Kidney epithelial cell (primary cell): ENCODE measurements at regions not wholly inside any gene's neighbourhood (a gene's known extent, or its start where the extent isn't known, plus 50 kb on each side); places are given as distances from the start of the nearest gene placed in this dataset.

Experiments used
- DNase-seq: peaks from one replicate; pipeline ENCODE4 v3.0.0-alpha.2; 2010; ENCODE audit warnings: low read depth
- H3K27me3 ChIP-seq: 2 replicates; pipeline ENCODE4 v1.6.0; 2011; ENCODE audit warnings: low read length; ENCODE audit not compliant: control insufficient read depth, insufficient read depth
- H3K36me3 ChIP-seq: 2 replicates; pipeline ENCODE4 v1.5.1; 2011; ENCODE audit warnings: low read length; ENCODE audit not compliant: control insufficient read depth, insufficient read depth
- H3K4me3 ChIP-seq: 2 replicates; pipeline ENCODE4 v1.5.1; 2011; ENCODE audit warnings: low read depth, mild to moderate bottlenecking, control low read depth, low read length
- TF ChIP-seq, protein P1 (sequence below): IDR thresholded peaks from 2 replicates; pipeline ENCODE4 v1.5.1; 2011; ENCODE audit warnings: mild to moderate bottlenecking, moderate library complexity, low read length, control low read depth, inconsistent platforms; ENCODE audit not compliant: insufficient read depth, poor library complexity, severe bottlenecking

DNA sequence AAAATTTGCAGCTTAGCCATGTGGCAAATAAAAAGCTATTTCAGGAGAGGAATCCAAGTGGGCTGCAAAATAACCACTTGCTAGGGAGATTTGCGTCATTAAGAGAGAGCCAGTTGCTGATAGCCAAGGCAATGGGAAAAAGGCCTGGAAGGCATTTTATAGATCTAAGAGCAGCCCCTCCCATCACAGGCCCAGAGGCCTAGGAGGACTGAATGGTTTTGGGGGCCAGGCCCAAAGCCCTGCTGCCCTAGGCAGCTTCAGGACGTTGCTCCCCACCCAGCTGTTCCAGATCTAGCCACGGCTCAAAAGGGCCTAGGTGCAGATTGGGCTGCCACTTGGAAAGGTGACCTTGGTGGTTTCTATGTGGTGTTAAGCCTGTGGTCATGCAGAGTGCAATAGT is 169.0 kb downstream of the AASDHPPT start:
- Histone ChIP-seq H3K27me3 (no peaks in the 10 kb centered on the region), H3K4me3 (no peak overlapping the region), H3K36me3 (no peaks in the 10 kb centered on the region)
- TF ChIP-seq, protein P1, sequence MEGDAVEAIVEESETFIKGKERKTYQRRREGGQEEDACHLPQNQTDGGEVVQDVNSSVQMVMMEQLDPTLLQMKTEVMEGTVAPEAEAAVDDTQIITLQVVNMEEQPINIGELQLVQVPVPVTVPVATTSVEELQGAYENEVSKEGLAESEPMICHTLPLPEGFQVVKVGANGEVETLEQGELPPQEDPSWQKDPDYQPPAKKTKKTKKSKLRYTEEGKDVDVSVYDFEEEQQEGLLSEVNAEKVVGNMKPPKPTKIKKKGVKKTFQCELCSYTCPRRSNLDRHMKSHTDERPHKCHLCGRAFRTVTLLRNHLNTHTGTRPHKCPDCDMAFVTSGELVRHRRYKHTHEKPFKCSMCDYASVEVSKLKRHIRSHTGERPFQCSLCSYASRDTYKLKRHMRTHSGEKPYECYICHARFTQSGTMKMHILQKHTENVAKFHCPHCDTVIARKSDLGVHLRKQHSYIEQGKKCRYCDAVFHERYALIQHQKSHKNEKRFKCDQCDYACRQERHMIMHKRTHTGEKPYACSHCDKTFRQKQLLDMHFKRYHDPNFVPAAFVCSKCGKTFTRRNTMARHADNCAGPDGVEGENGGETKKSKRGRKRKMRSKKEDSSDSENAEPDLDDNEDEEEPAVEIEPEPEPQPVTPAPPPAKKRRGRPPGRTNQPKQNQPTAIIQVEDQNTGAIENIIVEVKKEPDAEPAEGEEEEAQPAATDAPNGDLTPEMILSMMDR = no peak
- no peak for DNase-seq

DNA sequence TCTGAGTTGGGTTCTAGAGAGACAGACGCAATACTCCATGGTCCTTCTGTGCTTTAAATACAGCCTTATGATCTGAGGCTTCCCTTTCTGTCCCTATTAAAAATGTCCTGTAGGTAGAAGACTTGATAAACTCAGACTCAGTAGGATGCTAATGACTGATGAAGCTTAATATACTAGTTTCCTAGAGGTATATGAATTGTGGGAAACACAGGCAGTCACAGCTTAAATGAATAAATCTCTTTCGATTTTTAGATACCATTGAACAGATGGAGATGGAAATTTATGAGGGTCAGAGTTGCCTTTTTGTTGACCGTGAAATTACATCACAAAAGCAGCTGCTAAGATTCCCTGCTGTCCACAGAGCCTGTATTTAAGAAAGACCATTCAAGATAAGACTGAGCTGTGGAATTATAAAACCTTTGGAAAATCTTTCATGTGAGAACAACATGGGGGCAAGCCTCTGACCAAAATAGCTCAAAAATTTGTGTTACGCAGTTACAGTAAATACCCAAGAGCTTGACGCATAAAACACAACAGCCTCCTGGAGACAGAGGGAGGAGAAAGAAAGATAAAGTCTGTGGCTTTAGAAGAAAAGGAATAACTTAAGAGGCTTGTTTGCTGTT is 172.3 kb downstream of the AASDHPPT start:
- Histone ChIP-seq H3K36me3 (no peaks in the 10 kb centered on the region), H3K4me3 (no peak overlapping the region), H3K27me3 (no peaks in the 10 kb centered on the region)
- TF ChIP-seq, protein P1 = no peak
- DNase-seq = no peak

DNA sequence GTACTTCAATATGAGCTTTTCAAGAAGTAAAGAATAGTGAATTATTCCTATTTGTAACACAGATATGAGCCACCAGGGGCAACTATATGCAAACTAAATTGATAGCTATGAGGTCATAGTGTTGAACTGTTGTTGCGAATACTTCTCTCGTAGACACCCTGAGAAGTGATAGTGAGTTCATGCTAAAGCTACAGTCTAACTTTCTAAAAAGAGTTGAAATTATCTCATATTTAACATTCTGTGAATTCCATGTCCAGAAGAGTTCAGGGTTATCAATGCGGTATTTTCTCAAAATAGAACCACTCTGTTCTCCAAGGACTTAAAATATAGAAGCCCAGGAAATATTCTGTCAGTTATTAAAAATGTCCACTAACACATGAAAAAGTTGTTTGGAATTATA is 185.4 kb downstream of the AASDHPPT start:
- TF ChIP-seq, protein P1 = no peak
- Histone ChIP-seq H3K36me3 (no peaks in the 10 kb centered on the region), H3K27me3 (no peaks in the 10 kb centered on the region), H3K4me3 (no peak overlapping the region)
- no peak for DNase-seq

DNA sequence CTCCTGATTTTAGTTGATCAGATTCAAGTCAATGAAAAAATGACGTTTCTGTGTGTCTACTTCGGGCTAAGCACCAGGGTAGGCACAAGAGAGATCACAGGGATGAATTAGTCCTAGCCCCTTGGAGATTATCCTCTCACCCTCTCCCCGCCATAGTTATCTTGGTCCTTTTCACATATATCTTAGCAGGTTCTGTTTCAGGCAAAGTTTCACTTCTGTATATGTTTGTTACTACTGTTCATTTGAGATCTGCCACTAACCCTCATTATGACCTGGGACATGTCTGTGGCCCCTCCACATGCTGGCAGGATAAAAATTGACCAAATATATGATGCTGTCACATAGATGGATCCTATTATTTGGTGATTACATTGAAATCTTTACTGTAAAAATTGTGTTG is 186.1 kb downstream of the AASDHPPT start:
- no peaks in the 10 kb centered on the region for H3K27me3 ChIP-seq
- no peak for DNase-seq
- no peaks in the 10 kb centered on the region for H3K36me3 ChIP-seq
- TF ChIP-seq, protein P1 = no peak
- no peak overlapping the region for H3K4me3 ChIP-seq

DNA sequence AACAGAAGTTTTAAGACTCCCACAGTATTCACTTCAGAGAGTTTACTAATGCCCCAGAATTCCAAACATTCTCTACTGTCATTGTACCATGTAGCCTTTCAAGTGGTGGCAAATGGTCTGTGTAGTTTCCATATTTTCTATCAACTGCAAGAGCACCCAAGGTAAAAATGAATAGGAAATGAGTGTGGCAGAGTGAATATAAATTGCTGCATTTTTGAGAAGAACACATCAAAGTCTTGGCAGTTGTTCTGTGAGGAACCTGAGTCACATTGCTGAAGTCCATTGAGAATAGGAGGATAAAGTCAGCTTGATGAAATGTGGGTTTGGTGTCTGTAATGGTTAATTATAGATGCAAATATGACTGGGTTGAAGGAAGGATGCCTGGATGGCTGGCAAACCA is 193.6 kb downstream of the AASDHPPT start:
- Histone ChIP-seq H3K4me3 (no peak overlapping the region), H3K27me3 (no peaks in the 10 kb centered on the region), H3K36me3 (no peaks in the 10 kb centered on the region)
- peak; percentile 2 for DNase-seq
- TF ChIP-seq, protein P1 = no peak

DNA sequence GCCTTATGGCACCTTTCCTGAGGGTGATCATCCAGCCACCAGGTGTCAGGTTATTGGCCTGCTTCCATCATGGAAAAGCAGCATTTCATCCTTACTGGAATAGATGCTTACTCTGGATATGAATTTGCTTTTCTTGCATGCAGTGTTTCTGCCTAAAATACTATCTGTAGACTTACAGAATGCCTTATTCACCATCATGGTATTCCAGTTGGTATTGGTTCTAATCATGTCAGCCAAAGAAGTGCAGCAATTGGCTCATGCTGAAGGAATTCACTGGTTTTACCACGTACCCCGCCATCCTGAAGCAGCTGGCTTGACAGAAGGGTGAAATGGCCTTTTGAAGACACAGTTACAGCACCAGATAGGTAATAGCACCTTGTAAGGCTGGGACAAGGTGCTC is 194.2 kb downstream of the AASDHPPT start:
- no peak for DNase-seq
- TF ChIP-seq, protein P1 = no peak

More for the DNA sequence above, 194.2 kb downstream of the AASDHPPT start:
- Histone ChIP-seq H3K4me3 (no peak overlapping the region), H3K27me3 (no peaks in the 10 kb centered on the region), H3K36me3 (no peaks in the 10 kb centered on the region)
